K562 (cell line): ENCODE measurements at regions not wholly inside any gene's neighbourhood (a gene's known extent, or its start where the extent isn't known, plus 50 kb on each side); places are given as distances from the start of the nearest gene placed in this dataset.

Experiments
- ATAC-seq: fragments of 200-7000 bp; cut with Tn5 transposase; 3 replicates; pipeline ENCODE4 v1.9.1; 2020; ENCODE audit warnings: moderate library complexity
- BruUV-seq: library from RNA; stranded (reverse); fragments of 400-500 nt; replicated peaks from 2 replicates; lab custom pipeline; 2021; lab: Mats Ljungman, UMichigan
- CTCF ChIA-PET: fragments of 300-600 bp; formaldehyde crosslinking; extraction: SDS; loops from one replicate; lab custom pipeline; 2021; ENCODE audit warnings: low intra/inter-chr PET ratio; lab: Yijun Ruan, JAX
- POLR2A ChIA-PET: fragments of 300-600, 350-650 bp; sonication (Branson Sonifier 250); formaldehyde crosslinking; extraction: SDS; loops from one replicate; lab custom pipeline; 2021; ENCODE audit warnings: antibody characterized with exemption, inconsistent platforms; lab: Yijun Ruan, JAX
- DNase-seq, 4 experiments: peaks; one replicate each; pipeline versions ENCODE4 v3.0.0 to v3.0.0-alpha.2; 2011 to 2018; ENCODE audit warnings: low spot score in 3 of 4, mixed read lengths in 3 of 4; ENCODE audit errors: extremely low read depth in 1 of 4
- FAIRE-seq: peaks from 2 replicates; lab custom pipeline; 2011; peaks lifted over from hg19 to GRCh38; lab: Jason Lieb, UNC
- H2AFZ ChIP-seq: 2 replicates; pipeline ENCODE4 v1.6.0; 2011; ENCODE audit warnings: low read depth, low read length, control low read depth, inconsistent platforms
- H3K27ac ChIP-seq: fragments of 200-600 bp; 3 replicates; pipeline ENCODE4 v1.8.0; 2011; ENCODE audit warnings: low read depth, mild to moderate bottlenecking, control low read depth, inconsistent platforms, low read length, moderate library complexity, mixed read lengths; ENCODE audit errors: extremely low read depth
- H3K27me3 ChIP-seq, 2 experiments: fragments of 300-600 bp in 1 of 2; 2 replicates in 1 of 2; 3 replicates in 1 of 2; pipeline versions ENCODE4 v1.6.0 to v1.8.0; 2011; ENCODE audit warnings: inconsistent platforms in 2 of 2, low read length in 2 of 2, mild to moderate bottlenecking in 1 of 2, mixed read lengths in 1 of 2, moderate library complexity in 1 of 2; ENCODE audit not compliant: control insufficient read depth in 2 of 2, insufficient read depth in 2 of 2
- H3K36me3 ChIP-seq: fragments of 300-600 bp; 3 replicates; pipeline ENCODE4 v1.8.0; 2011; ENCODE audit warnings: mild to moderate bottlenecking, low read length, inconsistent platforms; ENCODE audit not compliant: control insufficient read depth, insufficient read depth
- H3K4me1 ChIP-seq, 2 experiments: fragments of 200-600 bp in 1 of 2; replicated peaks in 1 of 2; 2 replicates in 1 of 2; 3 replicates in 1 of 2; pipeline versions ENCODE4 v1.5.1 to v1.8.0; 2011; ENCODE audit warnings: inconsistent platforms in 2 of 2, low read length in 2 of 2, mild to moderate bottlenecking in 1 of 2, mixed read lengths in 1 of 2, moderate library complexity in 1 of 2; ENCODE audit not compliant: control insufficient read depth in 2 of 2, insufficient read depth in 2 of 2
- H3K4me2 ChIP-seq: 2 replicates; pipeline ENCODE4 v1.6.1; 2011; ENCODE audit warnings: low read length, control low read depth, inconsistent platforms, mixed read lengths; ENCODE audit not compliant: insufficient read depth
- H3K4me3 ChIP-seq: fragments of 200-600 bp; sonication (generic), shearing (Covaris generic); 2 replicates; pipeline ENCODE4 v1.5.1; 2016; ENCODE audit warnings: control low read depth, inconsistent platforms
- H3K79me2 ChIP-seq: fragments of 200-600 bp; 3 replicates; pipeline ENCODE4 v1.8.0; 2011; ENCODE audit warnings: low read length, inconsistent platforms; ENCODE audit not compliant: control insufficient read depth, insufficient read depth
- H3K9ac ChIP-seq, 2 experiments: 2 replicates each; pipeline versions ENCODE4 v1.6.0 to v1.6.1; 2011; ENCODE audit warnings: low read depth in 2 of 2, low read length in 2 of 2, control low read depth in 1 of 2, inconsistent platforms in 1 of 2, mild to moderate bottlenecking in 1 of 2, mixed read lengths in 1 of 2; ENCODE audit not compliant: insufficient read depth in 1 of 2
- H3K9me1 ChIP-seq: one replicate; pipeline ENCODE4 v1.6.0; 2011; ENCODE audit warnings: inconsistent platforms, mild to moderate bottlenecking, low read length, moderate library complexity; ENCODE audit not compliant: control insufficient read depth, insufficient read depth
- H3K9me3 ChIP-seq: replicated peaks from 2 replicates; pipeline ENCODE4 v1.5.1; 2011; ENCODE audit warnings: low read depth, low read length, inconsistent platforms; ENCODE audit not compliant: control insufficient read depth, insufficient read depth
- H4K20me1 ChIP-seq: replicated peaks from 2 replicates; pipeline ENCODE4 v1.6.1; 2011; ENCODE audit warnings: low read length, inconsistent platforms, mixed read lengths; ENCODE audit not compliant: control insufficient read depth, insufficient read depth
- CBX3 ChIP-seq, 2 experiments: IDR thresholded peaks; 1 replicate in 1 of 2; 2 replicates in 1 of 2; pipeline ENCODE4 v1.6.1; 2012; ENCODE audit warnings: inconsistent platforms in 2 of 2, low read length in 2 of 2, borderline replicate concordance in 1 of 2, control low read depth in 1 of 2
- ZNF318 ChIP-seq, 2 experiments: fragments of 450-650 bp; IDR thresholded peaks; 2 replicates each; pipeline ENCODE4 v1.6.1; 2016; ENCODE audit warnings: mild to moderate bottlenecking in 2 of 2, borderline replicate concordance in 1 of 2, low read depth in 1 of 2, moderate library complexity in 1 of 2
- WGBS: fragments of 100-300 bp; shearing (Covaris generic); methylation state at CpG from one replicate; pipeline ENCODE4 v1.1.6; 2016; ENCODE audit warnings: low coverage, mixed read lengths; ENCODE audit not compliant: insufficient coverage; ENCODE audit errors: missing lambda C conversion rate; 5-methylcytosine and 5-hydroxymethylcytosine counted together
- in situ Hi-C: fragments of 300-500 bp; cut with MboI; formaldehyde crosslinking; loops from 4 replicates; pipeline ENCODE4 v1.15.0; 2018; ENCODE audit warnings: inconsistent platforms, mixed read lengths
- intact Hi-C: fragments of 100-400 bp; cut with micrococcal nuclease; formaldehyde crosslinking; loops from 2 replicates; pipeline ENCODE4 v1.14.2; 2022

GRCh38 chr15:46317029-46317428 lies 682.2 kb downstream of the SQOR start:
- Histone ChIP-seq H3K27me3 (no peaks in the 10 kb centered on the region), H3K9ac (no peak overlapping the region), H2AFZ (no peak overlapping the region), H3K9me3 (no peaks in the 10 kb centered on the region), H3K4me3 (no peak overlapping the region), H3K27ac (no peak overlapping the region), H3K9me1 (no peaks in the 10 kb centered on the region), H3K4me1 (no peaks in the 10 kb centered on the region), H3K36me3 (no peaks in the 10 kb centered on the region), H3K4me2 (no peak overlapping the region), H3K79me2 (no peaks in the 10 kb centered on the region), H4K20me1 (no peaks in the 10 kb centered on the region)
- no TSS peak for BruUV-seq
- TF ChIP-seq ZNF318 (IDR thresholded peaks at IDR 0.05; ENCODE audit: borderline replicate concordance in 1 of 2, low read depth in 1 of 2) (no peak), CBX3 (IDR thresholded peaks at IDR 0.05; ENCODE audit: borderline replicate concordance in 1 of 2, low read length in 2 of 2) (no peak)
- WGBS: 0% methylated on average over 2 of the region's 2 CpGs
- DNase-seq: no peak
- ChIA-PET POLR2A (no interaction called here), CTCF (no interaction called here)
- in situ Hi-C loops: no loop called here
- ATAC-seq: no peak
- FAIRE-seq: no peak
- intact Hi-C loops: no loop called here
